ENCODE measurements at regions not wholly inside any gene's neighbourhood (a gene's known extent, or its start where the extent isn't known, plus 50 kb on each side); places are given as distances from the start of the nearest gene placed in this dataset.

- peaks cover 1% of the 10 kb centered on the region for H3K9me3 Mint-ChIP-seq (ENCODE audit: unreplicated experiment)
- Histone ChIP-seq H3K27ac (ENCODE audit: low read depth, low read length) (no peak overlapping the region), H3K27me3 (ENCODE audit: insufficient read depth, low read length) (no peaks in the 10 kb centered on the region), H3K9ac (ENCODE audit: low read length) (no peak overlapping the region), H3K4me2 (ENCODE audit: low read length) (no peak overlapping the region), H3K9me3 (ENCODE audit: insufficient read depth, low read depth, low read length) (no peaks in the 10 kb centered on the region), H3K79me2 (ENCODE audit: insufficient read depth, low read length) (no peaks in the 10 kb centered on the region), H4K20me1 (ENCODE audit: insufficient read depth, low read length) (no peaks in the 10 kb centered on the region), H2AFZ (ENCODE audit: low read depth, low read length) (no peak overlapping the region), H3K36me3 (ENCODE audit: insufficient read depth, low read length) (no peaks in the 10 kb centered on the region), H3K4me1 (ENCODE audit: insufficient read depth, low read length) (no peaks in the 10 kb centered on the region), H3K4me3 (ENCODE audit: insufficient read depth, low read depth, low read length) (no peak overlapping the region)
- no peak overlapping the region for H3K4me3 Mint-ChIP-seq (ENCODE audit: unreplicated experiment)
- no peaks in the 10 kb centered on the region for H3K36me3 Mint-ChIP-seq (ENCODE audit: low read depth, unreplicated experiment)
- peaks cover 18% of the 10 kb centered on the region for H3K4me1 Mint-ChIP-seq (ENCODE audit: low read depth, unreplicated experiment)
- DNase-seq (ENCODE audit: low read depth) (no peak), FAIRE-seq (no peak)
- TF ChIP-seq EZH2 (IDR thresholded peaks at IDR 0.05; ENCODE audit: insufficient read depth, low read length) (no peak), CTCF (IDR thresholded peaks at IDR 0.05; ENCODE audit: insufficient read depth, low read depth, low read length) (no peak)
- peaks cover 8% of the 10 kb centered on the region for H3K27me3 Mint-ChIP-seq (ENCODE audit: low read depth, unreplicated experiment)
- H3K27ac Mint-ChIP-seq (ENCODE audit: unreplicated experiment): no peak overlapping the region
These were observed 218.8 kb upstream of the CTNNB1 start for GRCh38 chr3:40980467-40980866.

GRCh38 chr3:40985195-40985594, 214.1 kb upstream of the CTNNB1 start:
- Histone ChIP-seq H3K9ac (ENCODE audit: low read length) (no peak overlapping the region), H3K79me2 (ENCODE audit: insufficient read depth, low read length) (no peaks in the 10 kb centered on the region), H3K4me1 (ENCODE audit: insufficient read depth, low read length) (no peaks in the 10 kb centered on the region), H3K4me2 (ENCODE audit: low read length) (no peak overlapping the region), H3K27ac (ENCODE audit: low read depth, low read length) (no peak overlapping the region), H4K20me1 (ENCODE audit: insufficient read depth, low read length) (no peaks in the 10 kb centered on the region), H3K4me3 (ENCODE audit: insufficient read depth, low read depth, low read length) (no peak overlapping the region), H3K36me3 (ENCODE audit: insufficient read depth, low read length) (no peaks in the 10 kb centered on the region), H2AFZ (ENCODE audit: low read depth, low read length) (no peak overlapping the region), H3K9me3 (ENCODE audit: insufficient read depth, low read depth, low read length) (no peaks in the 10 kb centered on the region), H3K27me3 (ENCODE audit: insufficient read depth, low read length) (no peaks in the 10 kb centered on the region)
- no peak for DNase-seq (ENCODE audit: low read depth)
- H3K27ac Mint-ChIP-seq (ENCODE audit: unreplicated experiment): no peak overlapping the region
- H3K27me3 Mint-ChIP-seq (ENCODE audit: low read depth, unreplicated experiment): peaks cover 12% of the 10 kb centered on the region
- FAIRE-seq: no peak
- TF ChIP-seq CTCF (IDR thresholded peaks at IDR 0.05; ENCODE audit: insufficient read depth, low read depth, low read length) (no peak), EZH2 (IDR thresholded peaks at IDR 0.05; ENCODE audit: insufficient read depth, low read length) (no peak)
- no peak overlapping the region for H3K4me3 Mint-ChIP-seq (ENCODE audit: unreplicated experiment)
- no peaks in the 10 kb centered on the region for H3K36me3 Mint-ChIP-seq (ENCODE audit: low read depth, unreplicated experiment)
- no peaks in the 10 kb centered on the region for H3K9me3 Mint-ChIP-seq (ENCODE audit: unreplicated experiment)
- H3K4me1 Mint-ChIP-seq (ENCODE audit: low read depth, unreplicated experiment): peaks cover 11% of the 10 kb centered on the region

- TF ChIP-seq CTCF (IDR thresholded peaks at IDR 0.05; ENCODE audit: insufficient read depth, low read depth, low read length) (no peak), EZH2 (IDR thresholded peaks at IDR 0.05; ENCODE audit: insufficient read depth, low read length) (no peak)
- no peaks in the 10 kb centered on the region for H3K9me3 Mint-ChIP-seq (ENCODE audit: unreplicated experiment)
- peaks cover 11% of the 10 kb centered on the region for H3K4me1 Mint-ChIP-seq (ENCODE audit: low read depth, unreplicated experiment)
- no peak for DNase-seq (ENCODE audit: low read depth)
- H3K36me3 ChIP-seq (ENCODE audit: insufficient read depth, low read length): no peaks in the 10 kb centered on the region
- no peak overlapping the region for H3K9ac ChIP-seq (ENCODE audit: low read length)
- no peaks in the 10 kb centered on the region for H3K79me2 ChIP-seq (ENCODE audit: insufficient read depth, low read length)
- H3K4me3 ChIP-seq (ENCODE audit: insufficient read depth, low read depth, low read length): no peak overlapping the region
- no peak overlapping the region for H3K4me3 Mint-ChIP-seq (ENCODE audit: unreplicated experiment)
- peaks cover 8% of the 10 kb centered on the region for H3K27me3 Mint-ChIP-seq (ENCODE audit: low read depth, unreplicated experiment)
- FAIRE-seq: no peak
- no peaks in the 10 kb centered on the region for H4K20me1 ChIP-seq (ENCODE audit: insufficient read depth, low read length)
- H3K27me3 ChIP-seq (ENCODE audit: insufficient read depth, low read length): no peaks in the 10 kb centered on the region
- no peaks in the 10 kb centered on the region for H3K4me1 ChIP-seq (ENCODE audit: insufficient read depth, low read length)
- H3K27ac ChIP-seq (ENCODE audit: low read depth, low read length): no peak overlapping the region
- H3K9me3 ChIP-seq (ENCODE audit: insufficient read depth, low read depth, low read length): no peaks in the 10 kb centered on the region
- no peaks in the 10 kb centered on the region for H3K36me3 Mint-ChIP-seq (ENCODE audit: low read depth, unreplicated experiment)
- H3K27ac Mint-ChIP-seq (ENCODE audit: unreplicated experiment): no peak overlapping the region
- no peak overlapping the region for H3K4me2 ChIP-seq (ENCODE audit: low read length)
- no peak overlapping the region for H2AFZ ChIP-seq (ENCODE audit: low read depth, low read length)
These were observed 210.8 kb upstream of the CTNNB1 start for GRCh38 chr3:40988468-40988867.
